GM23248 (cell line): ENCODE measurements at regions not wholly inside any gene's neighbourhood (a gene's known extent, or its start where the extent isn't known, plus 50 kb on each side); places are given as distances from the start of the nearest gene placed in this dataset.
"Not testable (repeated sequence)": the region's sequence is repeated elsewhere in the genome, so short reads cannot be mapped to it uniquely, and the experiment has no call there.

Experiments used
- DNase-seq: peaks from one replicate; pipeline ENCODE4 v3.0.0-alpha.2; 2015
- H2AFZ ChIP-seq: fragments of 200-600 bp; sonication (generic); 2 replicates; pipeline ENCODE4 v1.6.1; 2016; ENCODE audit warnings: antibody characterized with exemption
- H3F3A ChIP-seq: fragments of 200-600 bp; sonication (generic); 2 replicates; pipeline ENCODE4 v1.6.1; 2016; ENCODE audit warnings: mild to moderate bottlenecking, antibody characterized with exemption, mixed run types; ENCODE audit not compliant: insufficient read depth
- H3K27ac ChIP-seq: fragments of 200-600 bp; sonication (generic); 2 replicates; pipeline ENCODE4 v1.5.1; 2016; ENCODE audit warnings: mild to moderate bottlenecking
- H3K27me3 ChIP-seq: fragments of 200-600 bp; sonication (generic); replicated peaks from 2 replicates; pipeline ENCODE4 v1.6.1; 2016; ENCODE audit warnings: mild to moderate bottlenecking; ENCODE audit not compliant: insufficient read depth
- H3K36me3 ChIP-seq: fragments of 200-600 bp; sonication (generic); 2 replicates; pipeline ENCODE4 v1.6.1; 2016; ENCODE audit warnings: low read depth, mild to moderate bottlenecking
- H3K4me1 ChIP-seq: fragments of 200-600 bp; sonication (generic); 2 replicates; pipeline ENCODE4 v1.6.1; 2016; ENCODE audit warnings: mild to moderate bottlenecking; ENCODE audit not compliant: insufficient read depth
- H3K4me2 ChIP-seq: fragments of 200-600 bp; sonication (generic); one replicate; pipeline ENCODE4 v1.6.1; 2016; ENCODE audit warnings: mild to moderate bottlenecking; ENCODE audit not compliant: unreplicated experiment
- H3K4me3 ChIP-seq: fragments of 200-600 bp; sonication (generic); 2 replicates; pipeline ENCODE4 v1.5.1; 2016; ENCODE audit warnings: mild to moderate bottlenecking
- H3K79me2 ChIP-seq: fragments of 200-600 bp; sonication (generic); 2 replicates; pipeline ENCODE4 v1.6.1; 2016; ENCODE audit warnings: mild to moderate bottlenecking; ENCODE audit not compliant: insufficient read depth
- H3K9ac ChIP-seq: fragments of 200-600 bp; sonication (generic); 2 replicates; pipeline ENCODE4 v1.6.1; 2016; ENCODE audit warnings: mild to moderate bottlenecking
- H3K9me2 ChIP-seq: fragments of 200-600 bp; sonication (generic); 2 replicates; pipeline ENCODE4 v1.6.1; 2016; ENCODE audit warnings: mixed run types, mild to moderate bottlenecking, moderate library complexity; ENCODE audit not compliant: insufficient read depth
- H3K9me3 ChIP-seq: fragments of 200-600 bp; sonication (generic); one replicate; pipeline ENCODE4 v1.6.1; 2017; ENCODE audit warnings: low read depth
- H4K20me1 ChIP-seq: fragments of 200-600 bp; sonication (generic); 2 replicates; pipeline ENCODE4 v1.6.0; 2016; ENCODE audit not compliant: insufficient read depth
- EZH2 ChIP-seq: fragments of 200-600 bp; sonication (generic); IDR thresholded peaks from 2 replicates; pipeline ENCODE4 v1.6.1; 2018; ENCODE audit warnings: antibody characterized with exemption, mild to moderate bottlenecking; ENCODE audit not compliant: insufficient read depth, poor library complexity, severe bottlenecking
- EZH2phosphoT487 ChIP-seq: fragments of 200-600 bp; sonication (generic); IDR thresholded peaks from 2 replicates; pipeline ENCODE4 v1.6.1; 2018; ENCODE audit warnings: antibody characterized with exemption, moderate library complexity, mild to moderate bottlenecking, low read depth; ENCODE audit not compliant: insufficient read depth
- WGBS, 2 experiments: methylation state at CpG; one replicate each; pipeline ENCODE4 v1.1.6; 2015 to 2017; ENCODE audit warnings: low lambda C conversion rate in 2 of 2, low coverage in 1 of 2; ENCODE audit errors: missing lambda C conversion rate in 2 of 2; 5-methylcytosine and 5-hydroxymethylcytosine counted together
- in situ Hi-C: fragments of 300-500 bp; cut with MboI; formaldehyde crosslinking; loops from 2 replicates; pipeline ENCODE4 v1.15.0; 2020

GRCh38 chr4:13920901-13921300, 293.4 kb upstream of the BOD1L1 start:
- Histone ChIP-seq H3K27me3 (no peaks in the 10 kb centered on the region), H3K9ac (peak overlapping the region; percentile 85), H3K4me3 (no peak overlapping the region), H3F3A (peaks cover 47% of the 10 kb centered on the region), H3K9me3 (no peaks in the 10 kb centered on the region), H3K4me2 (no peak overlapping the region), H3K9me2 (no peaks in the 10 kb centered on the region), H3K79me2 (no peaks in the 10 kb centered on the region), H3K36me3 (no peaks in the 10 kb centered on the region), H4K20me1 (no peaks in the 10 kb centered on the region), H3K27ac (peak overlapping the region; percentile 99), H3K4me1 (peaks cover 55% of the 10 kb centered on the region), H2AFZ (no peak overlapping the region)
- peak; percentile 99 for DNase-seq
- TF ChIP-seq EZH2 (no peak), EZH2phosphoT487 (no peak)
- in situ Hi-C loops = no loop called here
- 0% methylated on average over 3 of the region's 3 CpGs for WGBS, 2 experiments

GRCh38 chr4:13921805-13922204, 294.3 kb upstream of the BOD1L1 start:
- peak overlapping the region; percentile 44 for H3K4me2 ChIP-seq
- no peaks in the 10 kb centered on the region for H3K9me2 ChIP-seq

GRCh38 chr4:13922459-13922858, 294.9 kb upstream of the BOD1L1 start:
- no peaks in the 10 kb centered on the region for H3K27me3 ChIP-seq
- WGBS, 2 experiments = 77 to 85% methylated on average over 2 of the region's 2 CpGs
- H3K27ac ChIP-seq = peak overlapping the region; percentile 99; the same call in 1 of the 2 replicates
- peak overlapping the region; percentile 44 for H3K4me2 ChIP-seq
- DNase-seq = no peak
- H3K36me3 ChIP-seq = no peaks in the 10 kb centered on the region
- 0 out of 2 replicates have a peak overlapping the region, but pooled peaks have one; percentile 10 for H2AFZ ChIP-seq
- H3K4me1 ChIP-seq = peaks cover 47% of the 10 kb centered on the region
- H4K20me1 ChIP-seq = no peaks in the 10 kb centered on the region
- in situ Hi-C loops = no loop called here
- H3F3A ChIP-seq = peaks cover 34% of the 10 kb centered on the region
- H3K9me3 ChIP-seq = no peaks in the 10 kb centered on the region
- no peaks in the 10 kb centered on the region for H3K9me2 ChIP-seq
- H3K4me3 ChIP-seq = no peak overlapping the region
- no peaks in the 10 kb centered on the region for H3K79me2 ChIP-seq
- H3K9ac ChIP-seq = peak overlapping the region; percentile 44
- TF ChIP-seq EZH2phosphoT487 = no peak
- no peak for TF ChIP-seq EZH2

More at GRCh38 chr4:13921805-13922204, 294.3 kb upstream of the BOD1L1 start:
- 0 to 15% methylated on average over 1 of the region's 1 CpG for WGBS, 2 experiments
- no peaks in the 10 kb centered on the region for H3K9me3 ChIP-seq
- H2AFZ ChIP-seq = no peak overlapping the region; the same call in 1 of the 2 replicates
- H3K4me1 ChIP-seq = peaks cover 53% of the 10 kb centered on the region
- peak overlapping the region; percentile 99 for H3K27ac ChIP-seq
- H3K27me3 ChIP-seq = no peaks in the 10 kb centered on the region
- no peak for TF ChIP-seq EZH2phosphoT487
- no peak for TF ChIP-seq EZH2
- peaks cover 41% of the 10 kb centered on the region for H3F3A ChIP-seq
- H3K9ac ChIP-seq = peak overlapping the region; percentile 44
- H4K20me1 ChIP-seq = no peaks in the 10 kb centered on the region
- DNase-seq = peak; percentile 69
- H3K36me3 ChIP-seq = no peaks in the 10 kb centered on the region
- H3K79me2 ChIP-seq = no peaks in the 10 kb centered on the region
- in situ Hi-C loops = no loop called here
- no peak overlapping the region for H3K4me3 ChIP-seq

GRCh38 chr4:13922873-13923645, 295.5 kb upstream of the BOD1L1 start:
- H3K4me2 ChIP-seq = no peak overlapping the region
- no peaks in the 10 kb centered on the region for H3K27me3 ChIP-seq
- no peaks in the 10 kb centered on the region for H3K36me3 ChIP-seq
- no peaks in the 10 kb centered on the region for H3K79me2 ChIP-seq
- H3F3A ChIP-seq = peaks cover 29% of the 10 kb centered on the region
- 0 out of 2 replicates have a peak overlapping the region, but pooled peaks have one; percentile 10 for H2AFZ ChIP-seq
- no peak overlapping the region for H3K27ac ChIP-seq
- 49 to 51% methylated on average over 4 of the region's 4 CpGs for WGBS, 2 experiments
- no peaks in the 10 kb centered on the region for H3K9me2 ChIP-seq
- no peak for TF ChIP-seq EZH2phosphoT487
- no peak for TF ChIP-seq EZH2
- in situ Hi-C loops = no loop called here
- H3K9ac ChIP-seq = 0 out of 2 replicates have a peak overlapping the region, but pooled peaks have one; percentile 44
- H3K4me1 ChIP-seq = peaks cover 42% of the 10 kb centered on the region
- DNase-seq = no peak
- no peaks in the 10 kb centered on the region for H3K9me3 ChIP-seq
- no peaks in the 10 kb centered on the region for H4K20me1 ChIP-seq
- H3K4me3 ChIP-seq = no peak overlapping the region

GRCh38 chr4:13924900-13925299, 297.4 kb upstream of the BOD1L1 start:
- Histone ChIP-seq H3F3A (peaks cover 14% of the 10 kb centered on the region), H3K4me1 (peaks cover 26% of the 10 kb centered on the region)
- H2AFZ ChIP-seq, H3K27me3 ChIP-seq, H3K9me3 ChIP-seq, H3K9ac ChIP-seq, in situ Hi-C loops, H3K9me2 ChIP-seq, H3K27ac ChIP-seq, H3K79me2 ChIP-seq, H4K20me1 ChIP-seq, DNase-seq, H3K36me3 ChIP-seq, H3K4me3 ChIP-seq, H3K4me2 ChIP-seq: not testable (repeated sequence)
- WGBS, 2 experiments = 60 to 82% methylated on average over 1 of the region's 1 CpG
